Thoracic aorta (tissue), 2 donors: ENCODE measurements at regions not wholly inside any gene's neighbourhood (a gene's known extent, or its start where the extent isn't known, plus 50 kb on each side); places are given as distances from the start of the nearest gene placed in this dataset.

ENCODE experiments used
- ATAC-seq: fragments of 150-250 bp; one replicate; pipeline ENCODE4 v1.8.0; 2017; ENCODE audit warnings: low read depth; ENCODE audit not compliant: insufficient number of reproducible peaks, low FRiP score
- DNase-seq: peaks from one replicate; pipeline ENCODE4 v3.0.0-alpha.2; 2020; ENCODE audit warnings: low spot score
- H3K27ac ChIP-seq, 2 donors: fragments of 200-600 bp; sonication (generic); 1 replicate in 1 of 2; 2 replicates in 1 of 2; pipeline ENCODE4 v1.5.1; 2016; ENCODE audit warnings: mild to moderate bottlenecking in 2 of 2, moderate library complexity in 2 of 2
- H3K27me3 ChIP-seq: fragments of 200-600 bp; sonication (generic); replicated peaks from 2 replicates; pipeline ENCODE4 v1.6.0; 2016; ENCODE audit warnings: mild to moderate bottlenecking; ENCODE audit not compliant: insufficient read depth
- H3K36me3 ChIP-seq: fragments of 200-600 bp; sonication (generic); one replicate; pipeline ENCODE4 v1.5.1; 2016
- H3K4me1 ChIP-seq, 2 donors: fragments of 200-600 bp; sonication (generic); 1 replicate in 1 of 2; 2 replicates in 1 of 2; pipeline versions ENCODE4 v1.5.1 to v1.6.0; 2016; ENCODE audit warnings: low read depth in 2 of 2, mild to moderate bottlenecking in 1 of 2; ENCODE audit not compliant: control insufficient read depth in 1 of 2
- H3K4me3 ChIP-seq: fragments of 200-600 bp; sonication (generic); 2 replicates; pipeline ENCODE4 v1.5.1; 2016; ENCODE audit warnings: mild to moderate bottlenecking
- H3K9me3 ChIP-seq: fragments of 200-600 bp; sonication (generic); 2 replicates; pipeline ENCODE4 v1.5.1; 2016
- CTCF ChIP-seq: fragments of 200-600 bp; sonication (generic); IDR thresholded peaks from one replicate; pipeline ENCODE4 v1.5.1; 2019; ENCODE audit warnings: antibody characterized with exemption

GRCh38 chr5:88967633-88968585, 84.9 kb upstream of the MEF2C start:
- no peaks in the 10 kb centered on the region for H3K36me3 ChIP-seq
- H3K27ac ChIP-seq, result no peak overlapping the region
- H3K27me3 ChIP-seq, result no peaks in the 10 kb centered on the region
- H3K4me3 ChIP-seq, result no peak overlapping the region
- no peaks in the 10 kb centered on the region for H3K4me1 ChIP-seq
- no peak for ATAC-seq
- no peaks in the 10 kb centered on the region for H3K9me3 ChIP-seq
- no peak for TF ChIP-seq CTCF
- DNase-seq, result no peak

- Histone ChIP-seq H3K9me3 (no peaks in the 10 kb centered on the region), H3K4me1 (peaks cover 0 to 17% of the 10 kb centered on the region in 2 donors), H3K36me3 (no peaks in the 10 kb centered on the region), H3K27me3 (no peaks in the 10 kb centered on the region), H3K4me3 (no peak overlapping the region), H3K27ac (no peak overlapping the region)
- no peak for ATAC-seq
- no peak for DNase-seq
- TF ChIP-seq CTCF, result no peak
These were observed 81.8 kb upstream of the MEF2C start for GRCh38 chr5:88964831-88965230.

GRCh38 chr5:88957013-88957412, 74.0 kb upstream of the MEF2C start:
- Histone ChIP-seq H3K36me3 (no peaks in the 10 kb centered on the region), H3K9me3 (no peaks in the 10 kb centered on the region), H3K4me3 (no peak overlapping the region), H3K27me3 (no peaks in the 10 kb centered on the region), H3K4me1 (peaks cover 17 to 44% of the 10 kb centered on the region in 2 donors), H3K27ac (peak overlapping the region in 1 of 2 donors; percentile 3)
- DNase-seq, result no peak
- no peak for ATAC-seq
- TF ChIP-seq CTCF, result no peak

GRCh38 chr5:88956416-88956815, 73.4 kb upstream of the MEF2C start:
- Histone ChIP-seq H3K27ac (peak overlapping the region in 1 of 2 donors; percentile 3), H3K4me3 (no peak overlapping the region), H3K9me3 (no peaks in the 10 kb centered on the region), H3K36me3 (no peaks in the 10 kb centered on the region), H3K4me1 (peaks cover 18 to 48% of the 10 kb centered on the region in 2 donors), H3K27me3 (no peaks in the 10 kb centered on the region)
- DNase-seq (no peak), ATAC-seq (no peak)
- TF ChIP-seq CTCF, result no peak

- Histone ChIP-seq H3K27ac (peak overlapping the region; percentile 14 to 47), H3K4me1 (peaks cover 21 to 46% of the 10 kb centered on the region in 2 donors), H3K27me3 (no peaks in the 10 kb centered on the region), H3K4me3 (no peak overlapping the region), H3K9me3 (no peaks in the 10 kb centered on the region), H3K36me3 (no peaks in the 10 kb centered on the region)
- no peak for ATAC-seq
- no peak for TF ChIP-seq CTCF
- no peak for DNase-seq
These were observed 72.4 kb upstream of the MEF2C start for GRCh38 chr5:88955403-88955802.
